ENCODE measurements at regions not wholly inside any gene's neighbourhood (a gene's known extent, or its start where the extent isn't known, plus 50 kb on each side); places are given as distances from the start of the nearest gene placed in this dataset.

DNA sequence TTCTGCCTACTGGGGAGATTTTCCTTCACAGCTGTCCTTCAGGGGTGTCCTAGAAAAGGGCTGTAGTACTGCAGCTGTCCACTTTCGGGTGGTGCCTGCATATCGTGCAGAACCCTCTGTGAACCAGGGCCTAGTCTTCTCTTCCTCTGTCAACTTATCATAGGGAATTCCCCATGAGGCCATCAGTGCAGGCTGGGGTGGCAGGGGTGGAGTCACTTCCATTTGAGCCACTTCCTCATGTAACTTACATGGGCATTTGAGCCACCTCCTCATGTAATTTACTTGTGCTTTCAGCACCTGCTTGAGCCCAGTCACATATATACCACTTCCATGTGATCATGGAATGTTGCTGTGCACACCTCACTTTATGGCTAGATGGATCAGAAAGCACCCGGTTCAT lies 742.0 kb upstream of the RGMB start:
- Histone ChIP-seq H3K36me3 (ENCODE audit: insufficient read depth) (no peaks in the 10 kb centered on the region), H3K9ac (no peak overlapping the region), H3K4me2 (no peak overlapping the region), H3K4me1 (ENCODE audit: low read depth, poor library complexity, severe bottlenecking) (peaks cover 4% of the 10 kb centered on the region), H3K27ac (no peak overlapping the region), H3K79me2 (ENCODE audit: insufficient read depth, low read depth) (no peaks in the 10 kb centered on the region), H3K27me3 (ENCODE audit: insufficient read depth, low read depth) (no peaks in the 10 kb centered on the region), H4K20me1 (ENCODE audit: insufficient read depth) (no peaks in the 10 kb centered on the region), H3K4me3 (IDR thresholded peaks at IDR 0.05; ENCODE audit: insufficient read depth, low read depth, low read length) (no peak overlapping the region), H2AFZ (ENCODE audit: low read depth) (no peak overlapping the region; the same call in 1 of the 2 replicates)
- TF ChIP-seq, protein P1, sequence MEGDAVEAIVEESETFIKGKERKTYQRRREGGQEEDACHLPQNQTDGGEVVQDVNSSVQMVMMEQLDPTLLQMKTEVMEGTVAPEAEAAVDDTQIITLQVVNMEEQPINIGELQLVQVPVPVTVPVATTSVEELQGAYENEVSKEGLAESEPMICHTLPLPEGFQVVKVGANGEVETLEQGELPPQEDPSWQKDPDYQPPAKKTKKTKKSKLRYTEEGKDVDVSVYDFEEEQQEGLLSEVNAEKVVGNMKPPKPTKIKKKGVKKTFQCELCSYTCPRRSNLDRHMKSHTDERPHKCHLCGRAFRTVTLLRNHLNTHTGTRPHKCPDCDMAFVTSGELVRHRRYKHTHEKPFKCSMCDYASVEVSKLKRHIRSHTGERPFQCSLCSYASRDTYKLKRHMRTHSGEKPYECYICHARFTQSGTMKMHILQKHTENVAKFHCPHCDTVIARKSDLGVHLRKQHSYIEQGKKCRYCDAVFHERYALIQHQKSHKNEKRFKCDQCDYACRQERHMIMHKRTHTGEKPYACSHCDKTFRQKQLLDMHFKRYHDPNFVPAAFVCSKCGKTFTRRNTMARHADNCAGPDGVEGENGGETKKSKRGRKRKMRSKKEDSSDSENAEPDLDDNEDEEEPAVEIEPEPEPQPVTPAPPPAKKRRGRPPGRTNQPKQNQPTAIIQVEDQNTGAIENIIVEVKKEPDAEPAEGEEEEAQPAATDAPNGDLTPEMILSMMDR (conservative IDR thresholded peaks at IDR 0.05; ENCODE audit: low read depth, low read length), result no peak

DNA sequence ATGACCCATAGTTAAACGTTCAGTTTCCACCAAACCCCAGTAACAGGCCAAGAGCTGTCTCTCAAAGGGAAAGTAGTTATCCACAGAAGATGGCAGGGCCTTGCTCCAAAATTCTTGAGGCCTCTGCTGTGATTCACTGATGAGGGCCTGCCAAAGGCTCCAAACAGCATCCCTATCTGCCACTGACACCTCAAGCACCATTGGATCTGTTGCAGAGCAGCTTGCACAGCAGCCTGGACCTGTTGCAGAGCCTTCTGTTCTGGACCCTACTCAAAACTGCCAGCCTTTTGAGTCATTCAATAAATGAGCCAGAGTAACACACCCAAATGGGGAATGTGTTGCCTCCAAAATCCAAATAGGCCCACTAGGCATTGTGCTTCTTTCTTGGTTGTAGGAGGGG lies 741.5 kb upstream of the RGMB start:
- TF ChIP-seq, protein P1 (conservative IDR thresholded peaks at IDR 0.05; ENCODE audit: low read depth, low read length), result no peak
- Histone ChIP-seq H3K27me3 (ENCODE audit: insufficient read depth, low read depth) (no peaks in the 10 kb centered on the region), H3K4me1 (ENCODE audit: low read depth, poor library complexity, severe bottlenecking) (peaks cover 4% of the 10 kb centered on the region), H3K4me3 (IDR thresholded peaks at IDR 0.05; ENCODE audit: insufficient read depth, low read depth, low read length) (no peak overlapping the region), H3K4me2 (no peak overlapping the region), H3K27ac (no peak overlapping the region), H4K20me1 (ENCODE audit: insufficient read depth) (no peaks in the 10 kb centered on the region), H3K79me2 (ENCODE audit: insufficient read depth, low read depth) (no peaks in the 10 kb centered on the region), H3K36me3 (ENCODE audit: insufficient read depth) (no peaks in the 10 kb centered on the region), H3K9ac (no peak overlapping the region), H2AFZ (ENCODE audit: low read depth) (no peak overlapping the region; the same call in 1 of the 2 replicates)

DNA sequence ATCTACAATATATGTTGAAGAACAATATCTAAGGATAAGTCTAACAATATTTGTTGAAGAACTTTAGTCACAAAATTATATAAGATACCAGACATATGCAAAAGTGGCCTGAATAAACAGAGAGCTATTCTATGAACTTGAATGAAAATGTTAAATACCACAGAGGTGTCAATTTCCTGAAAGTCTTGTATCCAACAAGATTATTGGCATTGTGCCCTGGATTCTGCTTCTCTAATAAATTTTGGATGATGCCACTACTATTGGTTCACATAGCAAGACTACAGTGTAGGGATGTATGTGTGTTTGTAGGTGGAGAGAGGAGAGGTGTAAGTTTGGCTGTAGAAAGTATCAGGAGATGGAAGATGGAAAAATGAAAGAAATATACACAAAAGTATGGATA lies 731.8 kb upstream of the RGMB start:
- Histone ChIP-seq H3K9ac (no peak overlapping the region), H3K27me3 (ENCODE audit: insufficient read depth, low read depth) (no peaks in the 10 kb centered on the region), H3K27ac (no peak overlapping the region), H3K4me2 (no peak overlapping the region), H2AFZ (ENCODE audit: low read depth) (no peak overlapping the region), H3K36me3 (ENCODE audit: insufficient read depth) (no peaks in the 10 kb centered on the region), H3K79me2 (ENCODE audit: insufficient read depth, low read depth) (no peaks in the 10 kb centered on the region), H3K4me3 (IDR thresholded peaks at IDR 0.05; ENCODE audit: insufficient read depth, low read depth, low read length) (no peak overlapping the region), H4K20me1 (ENCODE audit: insufficient read depth) (no peaks in the 10 kb centered on the region), H3K4me1 (ENCODE audit: low read depth, poor library complexity, severe bottlenecking) (no peaks in the 10 kb centered on the region)
- TF ChIP-seq, protein P1 (conservative IDR thresholded peaks at IDR 0.05; ENCODE audit: low read depth, low read length), result no peak

DNA sequence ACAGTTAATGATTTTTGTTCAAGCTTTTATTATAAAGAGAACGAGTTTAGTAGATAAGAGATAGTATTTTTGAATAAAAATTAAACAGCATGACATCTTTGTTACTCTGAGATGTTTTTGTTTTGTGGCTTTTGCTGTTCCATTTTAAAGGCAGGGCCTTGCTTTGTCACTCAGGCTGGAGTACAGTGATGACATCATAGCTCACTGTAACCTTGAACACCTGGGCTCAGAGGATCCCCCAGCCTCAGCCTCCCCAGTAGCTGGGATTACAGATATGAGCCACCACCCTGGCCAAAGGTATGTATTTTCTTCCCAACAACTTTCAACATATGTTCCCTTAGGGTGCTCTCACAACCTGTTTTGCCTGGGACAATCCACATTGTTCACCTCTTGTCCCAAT lies 730.9 kb upstream of the RGMB start:
- no peaks in the 10 kb centered on the region for H3K27me3 ChIP-seq (ENCODE audit: insufficient read depth, low read depth)

More for the DNA sequence above, 730.9 kb upstream of the RGMB start:
- Histone ChIP-seq H3K4me1 (ENCODE audit: low read depth, poor library complexity, severe bottlenecking) (no peaks in the 10 kb centered on the region), H3K36me3 (ENCODE audit: insufficient read depth) (no peaks in the 10 kb centered on the region), H3K79me2 (ENCODE audit: insufficient read depth, low read depth) (no peaks in the 10 kb centered on the region), H2AFZ (ENCODE audit: low read depth) (no peak overlapping the region), H3K4me3 (IDR thresholded peaks at IDR 0.05; ENCODE audit: insufficient read depth, low read depth, low read length) (no peak overlapping the region), H3K27ac (no peak overlapping the region), H3K9ac (no peak overlapping the region), H3K4me2 (no peak overlapping the region), H4K20me1 (ENCODE audit: insufficient read depth) (no peaks in the 10 kb centered on the region)
- TF ChIP-seq, protein P1 (conservative IDR thresholded peaks at IDR 0.05; ENCODE audit: low read depth, low read length), result no peak

Measured in KMS-11 (cell line).